IMR-90 (cell line): ENCODE measurements at regions not wholly inside any gene's neighbourhood (a gene's known extent, or its start where the extent isn't known, plus 50 kb on each side); places are given as distances from the start of the nearest gene placed in this dataset.

Experiments
- BHLHE40 ChIP-seq: fragments of 150-350 bp; IDR thresholded peaks from 2 replicates; pipeline ENCODE4 v1.6.1; 2016; ENCODE audit warnings: mild to moderate bottlenecking, low read depth, low read length
- CEBPB ChIP-seq: IDR thresholded peaks from 2 replicates; pipeline ENCODE4 v1.6.1; 2012; ENCODE audit warnings: low read depth, low read length, improper control_type of control experiment
- CHD1 ChIP-seq: IDR thresholded peaks from 2 replicates; pipeline ENCODE4 v1.6.1; 2012; ENCODE audit warnings: low read depth, low read length, improper control_type of control experiment
- FOS ChIP-seq: fragments of 150-350 bp; IDR thresholded peaks from 2 replicates; pipeline ENCODE4 v1.6.1; 2016; ENCODE audit warnings: low read depth, low read length
- MAFK ChIP-seq: IDR thresholded peaks from 2 replicates; pipeline ENCODE4 v1.6.1; 2012; ENCODE audit warnings: low read depth, low read length, improper control_type of control experiment
- MAZ ChIP-seq: IDR thresholded peaks from 2 replicates; pipeline ENCODE4 v1.6.1; 2012; ENCODE audit warnings: low read depth, mild to moderate bottlenecking, low read length, improper control_type of control experiment, moderate library complexity, borderline replicate concordance
- MXI1 ChIP-seq: IDR thresholded peaks from 2 replicates; pipeline ENCODE4 v1.6.1; 2012; ENCODE audit warnings: low read depth, mild to moderate bottlenecking, low read length, moderate library complexity, borderline replicate concordance
- NFE2L2 ChIP-seq: fragments of 150-350 bp; IDR thresholded peaks from 2 replicates; pipeline ENCODE4 v1.6.1; 2016; ENCODE audit warnings: low read depth, mild to moderate bottlenecking, low read length
- POLR2A ChIP-seq: IDR thresholded peaks from 2 replicates; pipeline ENCODE4 v1.6.1; 2012; ENCODE audit warnings: mild to moderate bottlenecking, low read depth, low read length
- RAD21 ChIP-seq: IDR thresholded peaks from 2 replicates; pipeline ENCODE4 v1.6.1; 2012; ENCODE audit warnings: low read length, improper control_type of control experiment
- RFX5 ChIP-seq: IDR thresholded peaks from 2 replicates; pipeline ENCODE4 v1.8.0; 2012; ENCODE audit warnings: low read depth, mild to moderate bottlenecking, low read length, moderate library complexity
- TF ChIP-seq, protein P1 (sequence below): conservative IDR thresholded peaks from 2 replicates; pipeline ENCODE4 v1.5.1; 2012; ENCODE audit warnings: mild to moderate bottlenecking, low read depth, low read length, improper control_type of control experiment
- TF ChIP-seq, protein P2 (sequence below): fragments of 150-350 bp; IDR thresholded peaks from 2 replicates; pipeline ENCODE4 v1.6.1; 2017; ENCODE audit warnings: mild to moderate bottlenecking, antibody characterized with exemption, low read length, low read depth
- TF ChIP-seq, protein P3 (sequence below): fragments of 150-350 bp; IDR thresholded peaks from 2 replicates; pipeline ENCODE4 v1.6.1; 2016; ENCODE audit warnings: low read depth, mild to moderate bottlenecking, low read length, moderate library complexity, borderline replicate concordance

DNA sequence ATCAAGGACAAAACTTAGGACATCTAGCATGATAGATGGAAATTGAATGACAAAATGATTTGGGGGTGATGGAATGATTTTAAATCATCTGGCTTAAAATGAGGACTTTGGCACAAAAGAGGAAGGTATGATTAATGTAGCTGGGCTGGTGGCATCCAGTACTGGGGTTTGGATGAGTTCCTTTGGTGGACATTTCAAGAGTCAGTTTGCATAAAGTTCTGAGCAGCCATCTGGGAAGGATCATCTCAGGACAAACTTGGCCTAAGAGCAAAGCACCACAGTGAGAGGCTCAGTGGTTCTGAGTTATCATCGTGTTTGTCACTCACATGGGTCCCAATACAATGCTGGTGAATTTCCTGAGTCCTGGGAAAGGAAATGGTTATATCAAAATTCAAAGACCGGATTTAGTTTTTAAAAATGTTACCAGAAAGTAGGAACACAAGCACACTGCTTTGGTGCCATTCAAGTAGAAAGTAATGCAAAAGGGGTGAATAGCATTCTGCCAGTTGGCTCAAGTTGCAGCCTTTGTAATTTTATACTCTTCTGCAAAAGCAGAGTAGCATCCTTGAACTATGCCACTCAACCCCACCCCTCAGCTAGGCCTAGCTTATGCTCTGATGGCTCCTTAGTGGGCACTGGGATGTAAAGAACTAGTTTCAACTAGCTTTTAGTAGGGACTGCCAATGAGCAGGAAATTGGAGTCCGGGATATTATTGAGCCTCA, 219.0 kb downstream of the COG6 start:
- TF ChIP-seq, protein P1, sequence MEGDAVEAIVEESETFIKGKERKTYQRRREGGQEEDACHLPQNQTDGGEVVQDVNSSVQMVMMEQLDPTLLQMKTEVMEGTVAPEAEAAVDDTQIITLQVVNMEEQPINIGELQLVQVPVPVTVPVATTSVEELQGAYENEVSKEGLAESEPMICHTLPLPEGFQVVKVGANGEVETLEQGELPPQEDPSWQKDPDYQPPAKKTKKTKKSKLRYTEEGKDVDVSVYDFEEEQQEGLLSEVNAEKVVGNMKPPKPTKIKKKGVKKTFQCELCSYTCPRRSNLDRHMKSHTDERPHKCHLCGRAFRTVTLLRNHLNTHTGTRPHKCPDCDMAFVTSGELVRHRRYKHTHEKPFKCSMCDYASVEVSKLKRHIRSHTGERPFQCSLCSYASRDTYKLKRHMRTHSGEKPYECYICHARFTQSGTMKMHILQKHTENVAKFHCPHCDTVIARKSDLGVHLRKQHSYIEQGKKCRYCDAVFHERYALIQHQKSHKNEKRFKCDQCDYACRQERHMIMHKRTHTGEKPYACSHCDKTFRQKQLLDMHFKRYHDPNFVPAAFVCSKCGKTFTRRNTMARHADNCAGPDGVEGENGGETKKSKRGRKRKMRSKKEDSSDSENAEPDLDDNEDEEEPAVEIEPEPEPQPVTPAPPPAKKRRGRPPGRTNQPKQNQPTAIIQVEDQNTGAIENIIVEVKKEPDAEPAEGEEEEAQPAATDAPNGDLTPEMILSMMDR, result no peak
- no peak for TF ChIP-seq CEBPB
- TF ChIP-seq MAZ, result no peak
- no peak for TF ChIP-seq POLR2A
- no peak for TF ChIP-seq RFX5
- TF ChIP-seq CHD1, result no peak
- no peak for TF ChIP-seq NFE2L2
- TF ChIP-seq RAD21, result no peak
- TF ChIP-seq BHLHE40, result no peak
- no peak for TF ChIP-seq MAFK
- TF ChIP-seq, protein P2, sequence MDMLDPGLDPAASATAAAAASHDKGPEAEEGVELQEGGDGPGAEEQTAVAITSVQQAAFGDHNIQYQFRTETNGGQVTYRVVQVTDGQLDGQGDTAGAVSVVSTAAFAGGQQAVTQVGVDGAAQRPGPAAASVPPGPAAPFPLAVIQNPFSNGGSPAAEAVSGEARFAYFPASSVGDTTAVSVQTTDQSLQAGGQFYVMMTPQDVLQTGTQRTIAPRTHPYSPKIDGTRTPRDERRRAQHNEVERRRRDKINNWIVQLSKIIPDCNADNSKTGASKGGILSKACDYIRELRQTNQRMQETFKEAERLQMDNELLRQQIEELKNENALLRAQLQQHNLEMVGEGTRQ, result no peak
- TF ChIP-seq, protein P3, sequence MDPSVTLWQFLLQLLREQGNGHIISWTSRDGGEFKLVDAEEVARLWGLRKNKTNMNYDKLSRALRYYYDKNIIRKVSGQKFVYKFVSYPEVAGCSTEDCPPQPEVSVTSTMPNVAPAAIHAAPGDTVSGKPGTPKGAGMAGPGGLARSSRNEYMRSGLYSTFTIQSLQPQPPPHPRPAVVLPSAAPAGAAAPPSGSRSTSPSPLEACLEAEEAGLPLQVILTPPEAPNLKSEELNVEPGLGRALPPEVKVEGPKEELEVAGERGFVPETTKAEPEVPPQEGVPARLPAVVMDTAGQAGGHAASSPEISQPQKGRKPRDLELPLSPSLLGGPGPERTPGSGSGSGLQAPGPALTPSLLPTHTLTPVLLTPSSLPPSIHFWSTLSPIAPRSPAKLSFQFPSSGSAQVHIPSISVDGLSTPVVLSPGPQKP, result no peak
- TF ChIP-seq MXI1, result no peak
- no peak for TF ChIP-seq FOS
